IPS DF 4.7 (cell line): ENCODE measurements at regions not wholly inside any gene's neighbourhood (a gene's known extent, or its start where the extent isn't known, plus 50 kb on each side); places are given as distances from the start of the nearest gene placed in this dataset.
A peak's percentile ranks its signal among the peaks of the same experiment; 100 is the strongest.

Experiments
- DNase-seq: peaks from one replicate; pipeline ENCODE4 v3.0.0-alpha.2; 2013; ENCODE audit warnings: low spot score; ENCODE audit errors: extremely low read depth

DNA sequence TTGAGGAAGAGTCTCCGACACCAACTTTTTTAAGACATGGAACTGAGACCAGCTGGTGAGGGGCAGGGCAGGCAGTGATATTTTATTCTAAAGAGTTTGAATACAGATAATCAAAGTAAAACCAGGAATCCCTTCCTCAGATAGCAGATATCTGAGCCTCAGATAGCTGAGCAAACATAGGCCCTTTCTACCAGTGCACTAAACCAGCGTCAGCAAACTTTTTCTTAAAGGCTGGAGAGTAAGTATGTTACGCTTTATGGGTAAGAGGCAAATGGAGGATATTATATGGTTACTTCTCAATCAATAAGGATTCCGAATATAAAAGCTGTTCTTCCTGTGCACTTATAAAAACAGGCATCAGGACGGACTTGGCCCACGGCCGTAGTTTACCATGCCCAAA is 73.9 kb downstream of the WNT5A start:
- DNase-seq: no peak

DNA sequence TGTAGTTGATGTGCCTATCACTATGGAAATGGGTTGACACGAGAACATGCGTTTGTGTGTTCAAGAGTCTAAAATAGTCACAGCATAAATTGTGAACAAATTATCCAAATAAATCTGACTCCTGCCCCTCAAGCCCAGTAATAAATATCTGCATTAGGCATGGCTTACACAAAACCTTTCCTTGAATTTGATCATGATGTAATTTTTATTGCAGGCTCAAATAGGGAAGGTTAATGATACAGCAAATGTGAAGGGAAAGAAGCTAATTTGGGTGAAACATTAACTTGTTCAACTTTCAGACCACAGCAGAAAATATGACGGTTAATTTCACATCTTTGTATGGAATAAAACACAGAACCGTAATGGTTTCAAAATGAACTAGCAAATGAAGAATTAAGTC is 74.6 kb downstream of the WNT5A start:
- DNase-seq: no peak

DNA sequence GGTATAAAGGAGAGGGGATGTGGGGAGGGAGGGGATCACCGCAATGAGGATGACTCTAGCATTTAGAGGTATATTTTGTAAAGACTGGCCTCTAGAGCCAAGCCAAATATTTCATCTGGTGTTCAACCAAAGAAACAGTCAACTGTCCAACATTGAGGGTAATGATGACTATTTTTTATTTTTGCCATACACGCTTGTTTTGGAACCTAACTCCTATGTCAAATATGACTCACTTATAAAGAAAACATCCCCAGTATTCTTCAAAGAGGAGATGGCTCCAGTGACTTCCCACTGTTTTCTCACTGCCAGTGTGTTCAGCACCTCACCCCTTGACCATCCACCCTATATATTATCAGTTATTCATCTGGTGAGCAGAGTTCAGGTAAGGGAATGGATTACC is 77.3 kb downstream of the WNT5A start:
- no peak for DNase-seq

- DNase-seq: no peak
Measured at GRCh38 chr3:55408193-55408826, 78.8 kb downstream of the WNT5A start.

GRCh38 chr3:55407426-55407820 is 79.7 kb downstream of the WNT5A start:
- no peak for DNase-seq

GRCh38 chr3:55406696-55407425 is 80.2 kb downstream of the WNT5A start:
- DNase-seq: no peak

GRCh38 chr3:55405436-55405835 is 81.7 kb downstream of the WNT5A start:
- peak; percentile 86 for DNase-seq

- DNase-seq: no peak
Measured at GRCh38 chr3:55402886-55403609, 84.1 kb downstream of the WNT5A start.

- no peak for DNase-seq
Measured at GRCh38 chr3:55380561-55380960, 106.5 kb downstream of the WNT5A start.

DNA sequence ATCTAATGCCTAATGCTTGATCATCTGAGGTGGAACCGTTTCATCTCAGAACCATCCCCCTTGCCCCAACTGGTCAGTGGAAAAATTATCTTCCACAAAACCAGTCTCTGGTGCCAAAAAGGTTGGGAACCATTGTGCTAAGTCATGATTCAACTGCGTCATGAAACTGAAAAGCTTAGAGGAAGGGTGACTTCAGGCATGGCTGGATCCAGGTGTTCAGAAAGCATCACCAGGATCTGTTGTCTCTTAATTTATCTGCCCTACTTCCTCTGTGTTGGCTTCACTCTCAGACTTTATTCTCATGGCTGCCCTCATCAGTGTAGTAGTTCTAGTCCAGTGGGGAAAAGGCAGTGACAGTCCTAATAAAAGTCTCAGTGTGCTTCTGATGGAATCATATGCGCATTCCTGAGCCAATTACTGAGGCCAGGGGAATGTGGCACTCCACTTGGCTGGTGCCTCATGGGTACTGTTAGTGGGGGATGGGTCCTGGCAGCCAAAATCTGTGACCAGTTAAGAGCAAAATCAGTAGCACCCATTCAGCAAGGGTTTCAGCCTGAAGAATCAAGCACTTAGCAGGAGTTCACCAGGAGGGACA is 110.3 kb downstream of the WNT5A start:
- no peak for DNase-seq

GRCh38 chr3:55373423-55373822 is 113.7 kb downstream of the WNT5A start:
- no peak for DNase-seq

GRCh38 chr3:55370272-55370671 is 116.8 kb downstream of the WNT5A start:
- DNase-seq: no peak

GRCh38 chr3:55369141-55369847 is 117.8 kb downstream of the WNT5A start:
- no peak for DNase-seq

DNA sequence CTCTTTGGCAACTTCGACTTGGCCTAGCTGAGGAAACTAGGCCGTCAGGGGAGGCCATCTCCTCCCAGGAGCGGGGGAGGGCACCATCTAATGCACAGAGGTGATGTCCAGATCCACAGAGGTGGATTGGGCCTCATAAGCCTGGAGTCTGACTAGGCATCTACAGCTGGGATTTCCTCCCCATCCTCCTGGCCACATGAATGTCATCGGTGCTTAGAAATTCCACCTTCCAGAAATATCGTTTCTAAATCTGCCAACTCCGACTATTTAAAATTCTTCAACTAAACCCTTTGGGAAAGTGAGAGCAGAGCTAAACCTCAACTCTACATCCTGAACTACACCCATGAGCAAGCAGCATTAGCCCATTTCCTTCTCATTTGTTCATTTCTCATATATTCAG is 118.7 kb downstream of the WNT5A start:
- no peak for DNase-seq

- DNase-seq: no peak
Measured at GRCh38 chr3:55367384-55367783, 119.7 kb downstream of the WNT5A start.

DNA sequence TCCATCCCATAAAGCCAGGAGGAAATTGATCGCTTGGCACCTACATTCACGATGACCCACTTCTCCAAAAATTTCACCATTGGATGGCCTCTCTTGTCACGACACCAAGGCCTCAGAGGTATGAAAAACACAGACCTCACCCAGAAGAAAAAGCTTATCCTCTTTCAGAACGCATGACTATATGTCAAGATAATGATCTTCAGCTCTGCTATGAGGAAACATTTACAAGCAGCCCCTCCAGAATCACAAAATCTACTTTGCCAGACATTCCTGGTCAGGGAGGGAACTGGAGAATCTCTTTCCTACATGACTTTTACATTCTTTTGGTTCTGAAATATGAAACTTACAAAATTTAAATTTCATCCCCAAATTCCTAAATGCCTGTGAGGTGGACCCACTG is 122.7 kb downstream of the WNT5A start:
- DNase-seq: no peak

GRCh38 chr3:55362210-55362960 is 124.7 kb downstream of the WNT5A start:
- no peak for DNase-seq

DNA sequence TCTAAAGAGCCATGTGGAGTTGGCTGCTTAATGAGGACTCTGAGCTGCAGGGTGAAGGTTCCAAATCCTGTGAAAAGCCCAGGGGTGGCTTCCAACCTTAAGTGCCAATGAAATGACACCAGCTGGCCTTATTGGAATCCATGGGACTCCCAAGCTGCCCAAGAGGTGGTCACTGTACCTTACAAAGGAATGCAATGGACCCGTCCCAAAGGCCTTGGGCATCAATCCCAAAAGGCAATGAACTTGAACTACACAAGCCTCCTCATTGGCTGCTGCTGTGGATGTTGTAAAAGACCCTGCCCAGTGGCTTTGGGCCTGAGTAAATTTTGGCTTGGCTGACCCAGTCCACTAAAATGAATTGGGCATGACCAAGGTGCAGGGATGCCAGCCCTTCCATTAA is 129.3 kb downstream of the WNT5A start:
- no peak for DNase-seq

- DNase-seq: no peak
Measured at GRCh38 chr3:55352668-55353067, 134.4 kb downstream of the WNT5A start.

DNA sequence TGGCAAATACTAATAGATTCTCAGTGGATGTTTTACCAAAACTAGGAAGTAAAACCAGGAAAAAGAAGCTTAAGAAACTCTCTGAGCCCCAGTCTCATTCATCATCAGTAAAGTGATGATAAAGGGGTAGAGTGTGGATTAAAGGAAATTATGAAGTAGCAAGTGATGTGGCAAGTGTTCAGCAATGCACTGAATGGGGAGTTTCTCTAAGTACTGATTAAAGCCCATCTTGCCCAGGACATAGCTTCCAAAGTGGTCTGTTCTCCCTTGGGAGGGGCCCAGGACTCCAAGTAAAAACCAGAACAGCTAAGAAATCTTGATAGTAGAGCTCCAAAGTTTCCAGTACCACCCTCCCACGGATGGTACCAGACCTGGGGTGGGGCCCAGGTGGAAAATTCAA is 137.3 kb downstream of the WNT5A start:
- no peak for DNase-seq
